HG03354 (cell line): ENCODE measurements at regions not wholly inside any gene's neighbourhood (a gene's known extent, or its start where the extent isn't known, plus 50 kb on each side); places are given as distances from the start of the nearest gene placed in this dataset.

Experiments used
- ATAC-seq: cut with Tn5 transposase; IDR thresholded peaks from one replicate; pipeline ENCODE4 v1.9.1; 2021; ENCODE audit warnings: mild to moderate bottlenecking; ENCODE audit not compliant: unreplicated experiment, poor library complexity, severe bottlenecking

DNA sequence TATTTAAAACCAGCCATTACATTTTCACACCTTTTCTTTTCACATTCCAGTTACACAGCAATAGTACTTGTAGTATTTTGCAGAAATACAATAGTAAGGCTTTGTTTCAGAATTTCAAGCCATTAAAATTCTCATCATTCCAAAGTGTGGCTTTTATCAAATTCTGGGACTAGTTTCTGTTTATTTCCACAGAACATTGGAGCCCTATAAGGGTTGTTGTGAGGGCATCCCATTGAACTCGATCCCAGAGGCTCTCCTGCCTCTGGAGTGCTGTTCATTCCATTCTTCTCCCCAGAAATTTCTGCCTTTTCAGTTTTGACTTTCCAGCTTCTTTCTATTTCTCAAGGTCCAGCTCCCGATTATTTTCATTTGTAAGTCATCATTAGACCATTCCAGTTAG, 645.5 kb downstream of the ADGRL2 start:
- no peak for ATAC-seq

GRCh38 chr1:82445827-82446226, 645.1 kb downstream of the ADGRL2 start:
- no peak for ATAC-seq

DNA sequence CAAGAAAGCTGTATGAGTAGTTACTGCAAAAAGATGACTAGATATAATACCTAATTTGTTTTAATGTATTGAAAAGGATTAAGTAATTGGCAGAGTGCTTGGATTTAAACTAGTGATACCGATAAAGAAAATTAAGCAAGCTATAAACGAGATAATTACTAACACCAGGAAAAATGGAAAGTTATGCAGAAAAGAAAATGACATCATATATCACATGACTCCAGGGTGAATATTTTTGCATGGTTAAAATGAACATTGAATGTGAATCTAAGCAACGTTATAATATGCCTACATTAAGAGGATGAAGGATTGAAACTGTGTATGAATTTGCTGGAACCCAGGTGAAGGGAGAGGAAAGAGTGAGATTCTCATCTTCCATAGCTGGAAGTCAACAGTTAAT, 644.4 kb downstream of the ADGRL2 start:
- no peak for ATAC-seq

DNA sequence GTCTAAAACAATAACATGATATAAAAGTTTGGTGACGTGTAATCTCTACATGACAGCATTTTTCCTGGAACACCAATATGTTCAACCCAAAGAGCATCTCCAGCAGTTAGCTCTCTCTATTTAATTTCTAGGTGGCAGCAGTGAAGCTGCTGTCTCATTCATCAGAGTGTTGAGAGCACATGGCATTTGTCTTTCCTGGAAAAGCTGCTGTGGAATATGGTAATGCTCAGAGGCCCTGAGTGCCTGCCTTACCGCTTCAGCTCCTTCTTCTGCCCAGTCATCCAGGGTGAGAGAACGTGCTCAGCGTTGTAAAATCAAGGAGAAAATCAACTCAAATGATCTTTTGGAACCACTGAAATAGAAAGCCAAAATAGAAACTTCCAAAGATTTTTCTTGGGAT, 640.7 kb downstream of the ADGRL2 start:
- ATAC-seq = no peak

DNA sequence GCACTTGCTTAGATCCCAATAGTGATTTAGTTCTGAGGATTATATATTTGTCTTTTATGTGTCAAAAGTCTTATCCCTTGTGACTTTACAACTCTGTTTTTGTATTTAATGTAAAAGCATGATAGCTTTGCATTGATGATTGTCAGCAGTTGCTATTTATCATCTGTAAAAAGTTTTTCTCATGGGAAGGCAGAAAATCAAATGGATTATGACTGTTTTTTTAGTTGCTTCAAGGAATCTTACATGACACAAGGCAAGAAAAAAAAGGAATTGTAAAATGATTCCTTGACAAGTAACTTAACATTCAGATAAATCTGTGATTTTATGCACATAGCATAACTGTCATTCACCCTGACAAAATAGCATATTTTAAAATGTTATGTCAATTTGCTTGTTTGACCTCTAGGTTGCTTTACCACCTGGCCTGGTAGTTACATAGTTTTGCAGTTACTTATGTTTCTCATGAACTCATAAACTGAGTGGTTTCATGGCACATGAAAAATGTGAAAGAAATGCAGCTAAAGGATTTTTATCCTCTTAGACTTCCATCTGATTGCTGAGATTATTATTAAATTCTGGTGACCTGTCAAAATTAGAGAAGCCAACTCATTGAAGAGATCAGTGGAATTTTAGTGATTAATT, 622.6 kb downstream of the ADGRL2 start:
- ATAC-seq = no peak

- ATAC-seq = no peak
These were observed 621.0 kb downstream of the ADGRL2 start for GRCh38 chr1:82421782-82422181.

- ATAC-seq = no peak
These were observed 619.9 kb downstream of the ADGRL2 start for GRCh38 chr1:82420584-82420983.

- ATAC-seq = no peak
These were observed 610.9 kb downstream of the ADGRL2 start for GRCh38 chr1:82411605-82412004.

GRCh38 chr1:82405333-82405732, 604.6 kb downstream of the ADGRL2 start:
- ATAC-seq = no peak

DNA sequence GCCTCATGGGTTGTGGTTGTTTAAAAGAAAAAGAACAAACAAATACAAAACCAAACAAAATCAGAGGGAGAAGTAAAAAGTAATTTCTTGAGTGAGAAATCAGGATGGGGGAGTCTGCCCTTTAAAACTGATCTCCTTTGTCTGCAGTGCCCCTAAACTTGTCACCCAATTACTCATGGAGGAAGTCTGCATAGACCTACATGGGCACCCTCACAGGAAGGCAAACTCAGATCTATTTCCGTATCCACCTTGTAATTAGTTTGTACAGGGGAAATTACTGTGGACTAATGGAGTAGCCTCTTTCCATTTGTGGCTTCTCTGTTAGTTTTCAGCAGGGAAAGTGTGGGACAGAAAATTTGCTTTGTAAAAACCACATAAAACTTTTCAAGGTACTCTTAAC, 600.4 kb downstream of the ADGRL2 start:
- no peak for ATAC-seq

- no peak for ATAC-seq
These were observed 599.8 kb downstream of the ADGRL2 start for GRCh38 chr1:82400521-82400920.

GRCh38 chr1:82399093-82399492, 598.4 kb downstream of the ADGRL2 start:
- ATAC-seq = no peak

GRCh38 chr1:82398357-82398756, 597.6 kb downstream of the ADGRL2 start:
- no peak for ATAC-seq

DNA sequence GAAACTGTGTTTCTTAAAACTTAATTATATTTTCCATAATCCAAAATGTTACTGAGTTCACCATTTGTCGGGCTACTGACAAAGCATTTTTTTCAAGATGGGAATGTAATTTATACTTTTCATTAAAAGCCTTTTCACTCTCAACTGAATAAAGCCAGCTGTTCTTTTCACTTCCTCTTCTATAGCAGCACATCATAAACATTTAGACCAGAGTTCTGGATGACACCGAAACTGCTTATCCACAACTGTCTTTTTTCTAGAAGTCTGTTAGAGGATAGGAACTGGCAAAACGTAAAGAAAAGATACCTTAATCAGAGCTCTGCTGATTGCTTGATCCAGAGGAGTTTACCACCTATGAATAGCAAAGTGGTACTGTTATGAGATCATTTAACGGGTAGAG, 594.7 kb downstream of the ADGRL2 start:
- no peak for ATAC-seq

DNA sequence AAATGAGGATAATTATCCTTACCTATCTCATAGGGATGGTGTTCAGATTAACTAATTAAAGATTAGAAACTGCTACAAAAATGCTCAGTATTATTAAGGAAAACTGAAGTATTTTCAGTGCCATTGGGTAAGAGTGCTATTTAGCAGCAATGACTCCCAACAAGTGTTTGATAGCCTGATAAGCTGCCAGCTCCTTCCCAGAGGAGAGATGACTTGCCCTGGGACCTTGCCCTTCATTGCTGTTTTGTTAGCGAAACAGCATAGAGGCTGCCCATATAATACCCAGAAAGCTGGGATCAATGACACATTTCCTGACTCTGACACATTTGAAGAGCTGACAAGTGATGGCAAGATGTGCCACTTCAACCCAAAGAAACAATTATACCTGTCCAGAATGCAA, 592.2 kb downstream of the ADGRL2 start:
- ATAC-seq = no peak

DNA sequence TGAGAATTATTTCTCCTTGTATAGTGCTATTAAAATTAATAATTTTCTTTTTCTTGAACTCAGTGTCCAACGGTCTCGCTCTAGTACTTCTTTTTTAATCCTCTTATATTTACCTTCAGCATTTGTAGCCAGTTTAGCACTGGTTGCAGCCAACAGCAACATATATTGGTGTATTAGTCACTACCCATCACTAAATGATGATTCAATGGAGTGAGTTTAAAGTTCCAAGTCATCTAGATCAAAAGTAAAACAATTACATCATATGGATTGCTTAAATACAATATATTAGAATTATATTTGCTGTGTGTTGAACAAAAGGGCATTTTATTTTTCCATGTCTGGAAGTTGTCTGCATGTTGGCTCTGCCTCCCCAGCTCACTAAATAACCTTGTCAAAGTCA, 591.8 kb downstream of the ADGRL2 start:
- no peak for ATAC-seq

DNA sequence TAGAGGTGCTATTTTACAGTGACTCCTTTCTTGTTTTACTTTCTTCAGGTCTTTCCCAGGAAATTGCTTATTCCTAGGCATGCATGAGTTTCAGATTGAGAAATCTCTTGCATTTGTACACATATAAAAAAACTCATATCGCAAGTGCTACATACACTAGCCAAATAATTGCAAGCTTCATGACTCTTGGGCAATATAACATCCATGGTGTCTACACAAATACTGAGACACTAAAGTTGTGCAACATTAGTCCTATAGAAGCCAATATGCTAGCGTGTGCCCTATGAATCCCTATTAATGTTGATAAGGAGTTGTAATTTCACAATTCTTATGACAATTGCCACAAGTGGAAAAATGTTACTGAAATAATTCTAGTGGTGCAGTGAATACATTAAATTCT, 591.0 kb downstream of the ADGRL2 start:
- ATAC-seq = no peak

GRCh38 chr1:82390627-82391026, 589.9 kb downstream of the ADGRL2 start:
- no peak for ATAC-seq

DNA sequence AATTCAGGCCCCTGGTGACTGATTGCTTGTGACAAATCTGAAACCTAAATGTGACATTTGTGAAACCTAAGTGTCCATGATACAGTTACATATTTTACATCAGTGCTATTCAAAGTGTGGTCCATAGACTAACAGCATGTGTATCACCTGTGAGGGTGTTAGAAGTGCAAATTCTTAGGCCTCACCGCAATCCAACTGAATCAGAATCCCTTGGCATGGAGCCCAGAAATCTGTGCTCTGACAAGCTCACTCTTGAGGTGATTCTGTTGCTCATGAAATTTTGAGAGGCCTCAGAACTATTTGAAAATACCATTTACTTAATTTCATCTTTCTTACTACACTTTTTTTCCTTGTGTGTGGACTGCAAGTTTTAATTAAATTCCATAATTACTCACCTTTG, 587.9 kb downstream of the ADGRL2 start:
- ATAC-seq = no peak

DNA sequence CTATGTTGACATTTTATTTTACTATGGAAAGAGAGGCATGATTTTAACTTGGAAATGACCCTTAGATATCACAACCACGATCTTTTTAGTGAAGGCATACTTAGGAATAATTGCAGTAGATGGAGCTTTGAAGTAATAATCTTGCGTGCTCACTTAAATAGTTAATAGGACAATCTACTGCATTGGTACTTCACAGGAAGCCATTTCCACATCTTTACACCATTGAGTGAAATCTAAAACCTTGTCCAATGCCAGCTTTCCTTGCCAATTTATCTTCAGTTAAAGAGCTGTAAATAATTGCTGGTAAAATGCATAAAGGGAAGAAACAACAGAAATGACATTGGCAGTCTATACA, 586.3 kb downstream of the ADGRL2 start:
- no peak for ATAC-seq

DNA sequence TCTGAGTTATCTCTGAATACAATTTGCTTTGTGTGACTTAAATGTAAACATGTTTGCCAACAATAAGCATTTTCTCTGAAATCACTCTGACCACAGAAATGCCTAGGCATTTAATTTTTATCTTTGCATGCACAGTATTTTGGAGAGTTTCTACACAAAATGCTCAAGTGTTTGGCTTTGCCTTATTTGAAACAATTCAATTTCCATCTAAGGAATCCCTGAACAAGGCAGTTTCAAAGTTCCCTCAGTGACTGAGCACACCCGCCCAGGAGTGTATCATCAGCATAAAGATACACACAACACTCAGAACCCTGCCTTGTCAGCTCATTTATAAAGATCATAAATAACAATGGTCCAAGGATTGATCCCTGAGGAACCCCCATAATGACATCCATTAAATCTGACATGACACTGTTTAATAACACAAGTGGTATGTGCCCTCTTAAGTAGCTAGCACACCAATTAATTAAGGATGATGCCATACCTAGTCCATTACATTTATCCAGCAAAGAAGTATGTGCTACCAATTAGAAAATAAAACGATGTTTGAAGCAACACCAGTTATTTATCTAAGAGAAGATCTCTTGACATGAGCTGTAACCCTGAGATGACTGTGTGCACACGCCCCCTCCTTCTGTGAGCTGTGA, 585.8 kb downstream of the ADGRL2 start:
- ATAC-seq = no peak

DNA sequence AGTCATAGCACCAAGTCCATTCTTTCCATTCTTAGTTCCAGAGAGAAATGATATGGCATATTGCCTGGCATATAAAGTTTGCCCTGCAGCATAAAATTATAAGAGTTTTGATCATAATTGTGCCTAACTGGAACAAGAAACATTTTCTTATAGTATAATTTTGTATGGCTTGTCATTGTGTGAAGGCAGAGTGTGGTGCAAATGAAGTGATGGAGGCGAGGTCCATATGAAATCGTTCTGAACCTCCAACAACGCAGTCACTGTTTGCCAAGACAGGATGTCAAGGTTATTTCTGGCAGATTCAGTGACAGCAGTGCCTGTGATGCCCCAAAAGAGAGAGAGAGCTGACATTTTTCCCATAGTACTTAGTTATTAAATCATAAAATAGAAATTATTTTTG, 584.0 kb downstream of the ADGRL2 start:
- no peak for ATAC-seq
